Nephron progenitor cell (in vitro differentiated cells): ENCODE measurements at regions not wholly inside any gene's neighbourhood (a gene's known extent, or its start where the extent isn't known, plus 50 kb on each side); places are given as distances from the start of the nearest gene placed in this dataset.

Experiments
- DNase-seq: peaks from one replicate; pipeline ENCODE4 v3.0.0; 2021
- H3K27ac Mint-ChIP-seq: 2 replicates; pipeline ENCODE4 v1.8.0; 2021; ENCODE audit warnings: mild to moderate bottlenecking, moderate library complexity, mixed read lengths
- H3K27me3 Mint-ChIP-seq: 2 replicates; pipeline ENCODE4 v1.8.0; 2021; ENCODE audit warnings: mild to moderate bottlenecking, low read depth, mixed read lengths; ENCODE audit not compliant: poor library complexity
- H3K36me3 Mint-ChIP-seq: 2 replicates; pipeline ENCODE4 v1.8.0; 2021; ENCODE audit warnings: low read depth, mixed read lengths
- H3K4me1 Mint-ChIP-seq: 2 replicates; pipeline ENCODE4 v1.8.0; 2021; ENCODE audit warnings: mixed read lengths
- H3K4me3 Mint-ChIP-seq: 2 replicates; pipeline ENCODE4 v1.8.0; 2021; ENCODE audit warnings: mild to moderate bottlenecking, moderate library complexity, mixed read lengths
- H3K9me3 Mint-ChIP-seq: 2 replicates; pipeline ENCODE4 v1.8.0; 2021; ENCODE audit warnings: mild to moderate bottlenecking, moderate library complexity, mixed read lengths
- CTCF ChIP-seq: fragments of 200-600 bp; sonication (generic); IDR thresholded peaks from 2 replicates; pipeline ENCODE4 v1.5.0; 2021; ENCODE audit warnings: antibody characterized with exemption

DNA sequence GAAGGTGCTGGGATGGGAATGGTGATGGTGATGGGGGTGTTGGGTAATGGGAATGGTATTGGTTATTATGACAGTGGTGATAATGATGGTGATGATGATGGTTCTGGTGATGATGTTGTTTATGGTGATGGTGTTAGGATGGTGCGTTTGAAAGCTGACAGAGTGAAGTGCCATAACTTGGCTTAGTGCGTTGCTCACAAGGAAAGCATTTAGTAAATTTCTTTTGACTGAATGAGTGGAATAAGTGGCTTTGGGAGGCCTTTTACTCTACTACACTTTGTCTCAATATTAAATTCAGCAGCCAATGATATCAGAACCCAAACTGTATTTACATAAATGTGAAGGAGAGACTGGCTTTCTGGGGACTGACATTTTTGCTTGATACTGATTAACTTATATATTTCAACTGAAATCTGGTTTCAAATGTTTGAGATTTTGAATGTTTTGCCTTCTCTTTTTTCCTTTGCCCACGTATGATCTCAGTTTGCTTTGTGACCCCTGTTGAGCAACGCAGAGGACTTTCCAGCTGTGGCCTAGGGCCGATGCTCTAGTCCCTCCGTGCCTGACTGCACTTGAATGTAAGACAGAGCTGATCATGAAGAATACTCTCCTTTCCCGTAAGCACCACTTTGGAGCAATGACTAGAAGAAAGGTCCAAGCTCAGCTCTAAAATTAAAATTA, 128.5 kb upstream of the SH3BP4 start:
- no peak for DNase-seq
- Mint-ChIP-seq H3K9me3 (no peaks in the 10 kb centered on the region), H3K4me1 (peaks cover 20% of the 10 kb centered on the region), H3K4me3 (no peak overlapping the region), H3K36me3 (no peaks in the 10 kb centered on the region), H3K27ac (no peak overlapping the region), H3K27me3 (peaks cover 8% of the 10 kb centered on the region)
- no peak for TF ChIP-seq CTCF

DNA sequence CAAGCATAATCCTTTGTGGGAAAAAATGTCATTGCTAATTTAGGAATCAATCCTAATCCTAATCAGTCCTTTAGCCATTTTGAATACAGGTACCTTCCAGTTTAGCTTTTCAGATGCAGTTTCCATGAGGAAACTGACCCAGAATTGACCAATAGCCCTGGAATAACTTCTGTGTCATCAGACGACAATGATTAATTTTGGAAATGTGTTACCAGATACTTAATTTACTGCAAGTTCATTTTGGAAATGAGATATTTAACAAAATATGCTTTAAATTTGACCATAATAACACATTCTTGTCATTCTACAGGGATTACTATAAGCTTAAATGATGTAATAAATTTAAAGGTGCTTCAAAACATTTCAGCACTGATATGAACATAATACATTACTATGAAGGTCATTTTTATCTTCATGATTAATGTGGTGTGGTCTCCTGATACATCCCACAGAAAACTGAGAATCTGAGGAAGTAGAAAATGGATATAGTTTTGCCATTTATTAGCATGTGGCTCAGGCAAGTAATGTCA, 129.8 kb upstream of the SH3BP4 start:
- H3K9me3 Mint-ChIP-seq = no peaks in the 10 kb centered on the region

GRCh38 chr2:234818937-234819336, 132.9 kb upstream of the SH3BP4 start:
- no peak for DNase-seq
- H3K9me3 Mint-ChIP-seq = no peaks in the 10 kb centered on the region
- no peak for TF ChIP-seq CTCF
- peaks cover 31% of the 10 kb centered on the region for H3K4me1 Mint-ChIP-seq
- no peaks in the 10 kb centered on the region for H3K36me3 Mint-ChIP-seq
- H3K27ac Mint-ChIP-seq = no peak overlapping the region
- peaks cover 8% of the 10 kb centered on the region for H3K27me3 Mint-ChIP-seq
- no peak overlapping the region for H3K4me3 Mint-ChIP-seq

More for the DNA sequence above, 129.8 kb upstream of the SH3BP4 start:
- peaks cover 18% of the 10 kb centered on the region for H3K4me1 Mint-ChIP-seq
- no peak overlapping the region for H3K4me3 Mint-ChIP-seq
- no peak for DNase-seq
- no peak overlapping the region for H3K27ac Mint-ChIP-seq
- peaks cover 8% of the 10 kb centered on the region for H3K27me3 Mint-ChIP-seq
- no peaks in the 10 kb centered on the region for H3K36me3 Mint-ChIP-seq
- no peak for TF ChIP-seq CTCF

DNA sequence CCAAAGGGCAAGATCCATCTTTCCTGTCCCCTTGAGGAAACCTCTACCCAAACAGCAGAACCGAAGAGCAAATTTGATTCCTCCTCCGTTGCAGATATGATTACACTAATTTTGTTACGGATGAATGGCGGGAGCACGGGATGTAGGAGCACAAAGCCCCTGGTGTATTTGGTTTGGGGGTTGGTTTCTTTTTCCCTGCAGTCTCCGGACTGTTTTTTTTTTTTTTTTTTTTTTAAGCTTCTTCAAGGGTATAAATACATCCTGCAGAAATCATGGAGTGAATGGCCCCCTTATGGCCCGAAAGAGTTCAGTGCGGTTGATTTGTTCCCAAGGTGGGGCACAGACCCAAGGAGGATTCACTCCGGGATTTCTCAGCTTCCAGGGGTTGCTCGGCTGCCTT, 135.3 kb upstream of the SH3BP4 start:
- no peak for DNase-seq
- no peak overlapping the region for H3K4me3 Mint-ChIP-seq
- no peaks in the 10 kb centered on the region for H3K36me3 Mint-ChIP-seq
- peaks cover 34% of the 10 kb centered on the region for H3K4me1 Mint-ChIP-seq
- H3K9me3 Mint-ChIP-seq = no peaks in the 10 kb centered on the region
- TF ChIP-seq CTCF = no peak
- peaks cover 8% of the 10 kb centered on the region for H3K27me3 Mint-ChIP-seq
- H3K27ac Mint-ChIP-seq = peak overlapping the region; percentile 58

DNA sequence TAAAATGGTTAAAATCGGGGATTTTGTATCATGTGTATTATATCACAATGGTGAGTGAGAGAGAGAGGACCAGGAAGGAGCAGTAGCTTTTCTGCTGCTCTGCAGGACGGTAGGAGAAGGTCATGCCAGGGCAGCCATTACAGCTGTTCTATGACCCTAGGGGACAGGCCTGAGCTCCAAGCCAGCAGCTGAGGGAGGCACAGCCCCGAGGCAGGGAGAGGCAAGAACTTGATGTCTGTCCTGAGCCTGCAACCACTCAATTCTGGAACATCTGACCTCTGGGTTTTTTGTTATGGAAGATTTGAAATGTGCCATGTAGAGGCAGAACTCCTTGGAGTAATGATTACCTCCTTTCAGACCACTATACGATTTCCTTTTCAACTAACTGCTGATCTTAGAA, 135.8 kb upstream of the SH3BP4 start:
- Mint-ChIP-seq H3K36me3 (no peaks in the 10 kb centered on the region), H3K4me3 (no peak overlapping the region), H3K9me3 (no peaks in the 10 kb centered on the region), H3K4me1 (peaks cover 34% of the 10 kb centered on the region), H3K27me3 (peaks cover 4% of the 10 kb centered on the region), H3K27ac (peak overlapping the region; percentile 58)
- no peak for DNase-seq
- no peak for TF ChIP-seq CTCF

- Mint-ChIP-seq H3K4me1 (peaks cover 43% of the 10 kb centered on the region), H3K4me3 (no peak overlapping the region), H3K36me3 (no peaks in the 10 kb centered on the region), H3K9me3 (no peaks in the 10 kb centered on the region), H3K27ac (no peak overlapping the region), H3K27me3 (peaks cover 3% of the 10 kb centered on the region)
- no peak for DNase-seq
- TF ChIP-seq CTCF = no peak
These were observed 137.4 kb upstream of the SH3BP4 start for GRCh38 chr2:234814374-234814773.
